ENCODE measurements at regions not wholly inside any gene's neighbourhood (a gene's known extent, or its start where the extent isn't known, plus 50 kb on each side); places are given as distances from the start of the nearest gene placed in this dataset.

DNA sequence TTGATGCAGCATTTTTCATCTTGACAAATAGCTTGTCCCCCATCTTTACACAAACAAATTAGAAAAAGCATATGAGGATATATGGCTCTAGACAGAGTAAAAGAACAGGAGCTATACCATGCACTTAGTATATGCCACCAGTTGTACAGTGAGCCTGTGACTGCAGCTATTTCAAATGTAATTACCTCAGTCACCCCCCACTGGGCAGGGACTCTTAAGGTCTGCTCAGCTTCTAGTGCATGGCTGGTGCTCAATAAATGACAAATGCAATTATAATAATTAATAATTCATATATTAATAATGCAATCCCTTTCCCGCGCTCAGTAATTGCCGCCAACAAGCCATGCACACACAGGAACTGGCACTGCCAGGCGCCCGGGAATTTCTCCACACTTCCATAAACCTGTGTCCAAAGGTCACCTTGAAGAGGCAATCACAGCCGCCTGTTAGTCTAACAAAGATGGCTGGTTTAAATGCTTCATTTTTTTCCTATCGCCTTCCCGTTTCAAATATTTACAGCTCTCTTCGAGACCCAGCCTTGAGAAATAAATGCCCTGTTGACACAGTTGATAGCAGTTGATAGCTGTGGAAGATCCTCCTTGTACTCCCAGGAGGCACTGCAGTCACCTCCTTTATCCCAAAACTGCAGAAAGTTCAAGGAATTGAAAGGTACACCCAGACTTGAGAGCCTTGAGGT, 156.6 kb downstream of the INO80D start:
- TF ChIP-seq EZH2 (IDR thresholded peaks at IDR 0.05) (no peak), POLR2AphosphoS5 (IDR thresholded peaks at IDR 0.05; ENCODE audit: borderline replicate concordance, low read depth, low read length) (no peak), FOXP2 (optimal IDR thresholded peaks at IDR 0.05; ENCODE audit: control extremely low read depth, extremely low read length, insufficient read depth) (no peak)

Data from SK-N-MC (cell line).